Keratinocyte (primary cell): ENCODE measurements at regions not wholly inside any gene's neighbourhood (a gene's known extent, or its start where the extent isn't known, plus 50 kb on each side); places are given as distances from the start of the nearest gene placed in this dataset.

Experiments
- DNase-seq: peaks from one replicate; pipeline ENCODE4 v3.0.0-alpha.2; 2011; ENCODE audit warnings: low read depth, missing footprints, low spot score
- FAIRE-seq: peaks from 2 replicates; lab custom pipeline; 2011; peaks lifted over from hg19 to GRCh38; lab: Jason Lieb, UNC
- H2AFZ ChIP-seq: 2 replicates; pipeline ENCODE4 v1.6.0; 2012; ENCODE audit warnings: low read length, control low read depth, inconsistent platforms; ENCODE audit not compliant: control insufficient read depth
- H3K27ac ChIP-seq: 2 replicates; pipeline ENCODE4 v1.5.1; 2011; ENCODE audit warnings: low read length; ENCODE audit not compliant: control insufficient read depth, insufficient read depth
- H3K27me3 ChIP-seq: 3 replicates; pipeline ENCODE4 v1.6.0; 2011; ENCODE audit warnings: low read length; ENCODE audit not compliant: control insufficient read depth, insufficient read depth; ENCODE audit errors: extremely low read depth
- H3K36me3 ChIP-seq, 2 experiments: 2 replicates in 1 of 2; 3 replicates in 1 of 2; pipeline ENCODE4 v1.5.1; 2011; ENCODE audit warnings: low read length in 2 of 2, mild to moderate bottlenecking in 1 of 2; ENCODE audit not compliant: control insufficient read depth in 2 of 2, insufficient read depth in 2 of 2; ENCODE audit errors: extremely low read depth in 1 of 2
- H3K4me1 ChIP-seq: 3 replicates; pipeline ENCODE4 v1.5.1; 2011; ENCODE audit warnings: low read length; ENCODE audit not compliant: control insufficient read depth, insufficient read depth; ENCODE audit errors: extremely low read depth
- H3K4me2 ChIP-seq: 3 replicates; pipeline ENCODE4 v1.6.0; 2011; ENCODE audit warnings: low read depth, low read length; ENCODE audit not compliant: control insufficient read depth, insufficient read depth; ENCODE audit errors: extremely low read depth
- H3K4me3 ChIP-seq, 3 experiments: fragments of 200-600 bp in 1 of 3; sonication (generic) in 1 of 3; 2 replicates in 2 of 3; 3 replicates in 1 of 3; pipeline ENCODE4 v1.5.1; 2011 to 2016; ENCODE audit warnings: low read length in 3 of 3, mild to moderate bottlenecking in 3 of 3, control low read depth in 2 of 3, inconsistent platforms in 1 of 3, low read depth in 1 of 3, mixed read lengths in 1 of 3, mixed run types in 1 of 3, moderate library complexity in 1 of 3; ENCODE audit not compliant: control insufficient read depth in 2 of 3, insufficient read depth in 2 of 3; ENCODE audit errors: extremely low read depth in 1 of 3
- H3K79me2 ChIP-seq: 2 replicates; pipeline ENCODE4 v1.6.0; 2012; ENCODE audit warnings: low read length; ENCODE audit not compliant: control insufficient read depth, insufficient read depth
- H3K9ac ChIP-seq: 3 replicates; pipeline ENCODE4 v1.6.0; 2011; ENCODE audit warnings: low read length; ENCODE audit not compliant: control insufficient read depth, insufficient read depth; ENCODE audit errors: extremely low read depth
- H3K9me1 ChIP-seq: 3 replicates; pipeline ENCODE4 v1.6.0; 2011; ENCODE audit warnings: low read length; ENCODE audit not compliant: control insufficient read depth, insufficient read depth; ENCODE audit errors: extremely low read depth
- H3K9me3 ChIP-seq: 2 replicates; pipeline ENCODE4 v1.5.1; 2012; ENCODE audit warnings: low read depth, low read length; ENCODE audit not compliant: control insufficient read depth
- H4K20me1 ChIP-seq: 3 replicates; pipeline ENCODE4 v1.6.0; 2011; ENCODE audit warnings: low read length; ENCODE audit not compliant: control insufficient read depth, insufficient read depth; ENCODE audit errors: extremely low read depth
- CTCF ChIP-seq, 3 experiments: IDR thresholded peaks in 1 of 3; conservative IDR thresholded peaks in 1 of 3; optimal IDR thresholded peaks in 1 of 3; 2 replicates in 2 of 3; 3 replicates in 1 of 3; pipeline versions ENCODE3 to v1.5.1; 2011; ENCODE audit warnings: low read length in 3 of 3, mild to moderate bottlenecking in 3 of 3, moderate library complexity in 2 of 3, control low read depth in 1 of 3, inconsistent platforms in 1 of 3; ENCODE audit not compliant: insufficient read depth in 2 of 3; ENCODE audit errors: extremely low read depth in 1 of 3
- EZH2 ChIP-seq: IDR thresholded peaks from one replicate; pipeline ENCODE4 v1.6.1; 2012; ENCODE audit warnings: inconsistent platforms, mild to moderate bottlenecking, low read length, moderate library complexity
- dilution Hi-C: fragments of 300-500 bp; cut with MboI; formaldehyde crosslinking; loops from one replicate; pipeline ENCODE4 v1.7.0; 2020; ENCODE audit warnings: low sequenced_read_pairs; ENCODE audit not compliant: extremely low pct_ligation_motif_present

GRCh38 chr3:81279481-81280379 is 481.7 kb downstream of the GBE1 start:
- Histone ChIP-seq H3K9ac (no peak overlapping the region), H3K27me3 (no peaks in the 10 kb centered on the region), H3K9me1 (no peaks in the 10 kb centered on the region), H3K4me3 (no peak overlapping the region), H4K20me1 (no peaks in the 10 kb centered on the region), H3K4me2 (no peak overlapping the region), H3K9me3 (no peaks in the 10 kb centered on the region), H3K36me3 (no peaks in the 10 kb centered on the region), H3K4me1 (no peaks in the 10 kb centered on the region), H2AFZ (no peak overlapping the region), H3K27ac (no peak overlapping the region), H3K79me2 (no peaks in the 10 kb centered on the region)
- no peak for DNase-seq
- FAIRE-seq = no peak
- TF ChIP-seq CTCF (optimal IDR thresholded peaks at IDR 0.05 in 1 of 3, IDR thresholded peaks at IDR 0.05 in 1 of 3, conservative IDR thresholded peaks at IDR 0.05 in 1 of 3; ENCODE audit: extremely low read depth in 1 of 3, insufficient read depth in 2 of 3, low read length in 3 of 3) (no peak), EZH2 (no peak)
- dilution Hi-C loops = no loop called here

- Histone ChIP-seq H3K27ac (no peak overlapping the region), H3K9ac (no peak overlapping the region), H3K36me3 (no peaks in the 10 kb centered on the region), H4K20me1 (no peaks in the 10 kb centered on the region), H3K9me3 (no peaks in the 10 kb centered on the region), H3K27me3 (no peaks in the 10 kb centered on the region), H3K9me1 (no peaks in the 10 kb centered on the region), H3K79me2 (no peaks in the 10 kb centered on the region), H2AFZ (no peak overlapping the region), H3K4me2 (no peak overlapping the region), H3K4me3 (no peak overlapping the region), H3K4me1 (no peaks in the 10 kb centered on the region)
- dilution Hi-C loops = no loop called here
- FAIRE-seq (no peak), DNase-seq (no peak)
- TF ChIP-seq EZH2 (no peak), CTCF (optimal IDR thresholded peaks at IDR 0.05 in 1 of 3, IDR thresholded peaks at IDR 0.05 in 1 of 3, conservative IDR thresholded peaks at IDR 0.05 in 1 of 3; ENCODE audit: extremely low read depth in 1 of 3, insufficient read depth in 2 of 3, low read length in 3 of 3) (no peak)
Observed at GRCh38 chr3:81277853-81278252, 483.6 kb downstream of the GBE1 start.
